Neutrophil (primary cell): ENCODE measurements at regions not wholly inside any gene's neighbourhood (a gene's known extent, or its start where the extent isn't known, plus 50 kb on each side); places are given as distances from the start of the nearest gene placed in this dataset.

ENCODE experiments used
- H3K27ac ChIP-seq: fragments of 200-600 bp; sonication (generic); 2 replicates; pipeline ENCODE4 v1.5.1; 2016; ENCODE audit warnings: mild to moderate bottlenecking, moderate library complexity
- H3K27me3 ChIP-seq: fragments of 200-600 bp; sonication (generic); 2 replicates; pipeline ENCODE4 v1.6.0; 2016; ENCODE audit warnings: mild to moderate bottlenecking
- H3K36me3 ChIP-seq: fragments of 200-600 bp; sonication (generic); 2 replicates; pipeline ENCODE4 v1.5.1; 2017
- H3K4me1 ChIP-seq, 2 experiments: fragments of 200-600 bp in 1 of 2; sonication (generic) in 1 of 2; 1 replicate in 1 of 2; 2 replicates in 1 of 2; pipeline versions ENCODE4 v1.5.1 to v1.6.1; 2013 to 2016; ENCODE audit warnings: low read depth in 1 of 2, low read length in 1 of 2, mild to moderate bottlenecking in 1 of 2, moderate library complexity in 1 of 2; ENCODE audit not compliant: control insufficient read depth in 1 of 2, insufficient read depth in 1 of 2
- H3K4me3 ChIP-seq, 2 experiments: fragments of 200-600 bp in 1 of 2; sonication (generic) in 1 of 2; 1 replicate in 1 of 2; 2 replicates in 1 of 2; pipeline ENCODE4 v1.5.1; 2013 to 2016; ENCODE audit warnings: low read depth in 1 of 2, low read length in 1 of 2, mild to moderate bottlenecking in 1 of 2, moderate library complexity in 1 of 2
- H3K9me3 ChIP-seq: fragments of 200-600 bp; sonication (generic); 2 replicates; pipeline ENCODE4 v1.5.1; 2016
- CTCF ChIP-seq: fragments of 200-600 bp; sonication (generic); IDR thresholded peaks from 2 replicates; pipeline ENCODE4 v1.5.1; 2016; ENCODE audit warnings: antibody characterized with exemption

- Histone ChIP-seq H3K27me3 (no peaks in the 10 kb centered on the region), H3K9me3 (no peaks in the 10 kb centered on the region), H3K36me3 (no peaks in the 10 kb centered on the region)
Measured at GRCh38 chr7:131959106-131959812, 402.8 kb upstream of the PODXL start.

DNA sequence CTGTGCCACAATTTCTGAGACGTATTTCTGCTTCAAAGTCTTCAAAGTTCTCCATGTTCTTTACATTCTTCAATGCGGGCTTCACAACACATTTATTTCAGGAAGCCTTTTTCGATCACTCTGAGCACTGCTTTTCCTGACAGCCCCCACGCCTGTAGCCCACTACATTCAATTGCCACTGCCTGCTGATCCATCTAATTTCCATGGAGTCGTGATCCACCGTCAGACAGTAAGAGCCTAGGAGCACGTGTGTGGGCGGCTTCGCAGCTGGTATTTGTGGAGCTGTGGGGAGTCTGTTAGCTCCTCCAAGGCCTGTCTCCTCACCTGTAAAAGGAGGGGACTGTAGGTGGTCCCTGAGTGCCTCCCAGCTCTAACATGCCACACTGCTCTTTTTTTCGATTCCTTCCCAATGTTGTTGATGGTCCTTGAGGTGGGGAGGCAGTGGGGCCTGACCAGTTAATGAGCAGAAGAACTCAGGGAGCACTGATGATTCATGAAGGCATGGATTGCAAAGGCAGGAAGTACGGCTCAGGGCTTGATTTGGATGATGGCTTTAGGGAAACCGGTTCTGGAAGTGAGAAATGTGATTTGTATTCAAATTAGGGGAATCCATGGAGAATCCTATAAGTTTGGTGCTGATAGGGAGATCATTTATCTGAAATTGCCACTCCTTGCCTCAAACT, 401.1 kb upstream of the PODXL start:
- H3K4me3 ChIP-seq = no peak overlapping the region
- no peaks in the 10 kb centered on the region for H3K4me1 ChIP-seq
- H3K27me3 ChIP-seq = no peaks in the 10 kb centered on the region
- TF ChIP-seq CTCF = no peak
- no peaks in the 10 kb centered on the region for H3K9me3 ChIP-seq
- no peaks in the 10 kb centered on the region for H3K36me3 ChIP-seq
- no peak overlapping the region for H3K27ac ChIP-seq

More at GRCh38 chr7:131959106-131959812, 402.8 kb upstream of the PODXL start:
- H3K4me3 ChIP-seq = no peak overlapping the region
- no peak overlapping the region for H3K27ac ChIP-seq
- no peak for TF ChIP-seq CTCF
- H3K4me1 ChIP-seq = no peaks in the 10 kb centered on the region

- H3K4me3 ChIP-seq = no peak overlapping the region
- no peak for TF ChIP-seq CTCF
- no peaks in the 10 kb centered on the region for H3K27me3 ChIP-seq
- H3K4me1 ChIP-seq = no peaks in the 10 kb centered on the region
- H3K9me3 ChIP-seq = no peaks in the 10 kb centered on the region
- H3K27ac ChIP-seq = no peak overlapping the region
- no peaks in the 10 kb centered on the region for H3K36me3 ChIP-seq
Measured at GRCh38 chr7:131956864-131957263, 400.4 kb upstream of the PODXL start.

DNA sequence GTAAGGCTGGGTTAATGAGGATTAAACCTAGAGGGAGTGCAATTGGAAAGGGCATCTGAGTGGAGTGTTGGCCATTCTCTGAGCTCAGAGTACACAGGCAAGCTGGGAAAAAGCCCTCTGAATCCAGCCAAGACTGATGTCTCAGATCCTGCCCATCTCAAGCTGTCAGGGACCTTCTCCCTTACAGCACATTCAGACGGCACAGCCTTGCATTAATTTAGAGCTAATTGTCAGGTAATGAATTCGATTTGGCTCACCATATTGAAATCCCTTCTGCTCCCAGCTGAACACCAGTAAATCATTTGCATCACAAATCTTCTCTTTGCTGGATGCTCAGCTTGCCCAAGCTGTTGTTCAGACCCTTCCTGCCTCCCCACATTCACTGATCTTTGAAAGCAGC, 399.3 kb upstream of the PODXL start:
- no peak overlapping the region for H3K27ac ChIP-seq
- H3K4me1 ChIP-seq = no peaks in the 10 kb centered on the region
- TF ChIP-seq CTCF = no peak
- H3K27me3 ChIP-seq = no peaks in the 10 kb centered on the region
- H3K4me3 ChIP-seq = no peak overlapping the region
- H3K36me3 ChIP-seq = no peaks in the 10 kb centered on the region
- H3K9me3 ChIP-seq = no peaks in the 10 kb centered on the region

DNA sequence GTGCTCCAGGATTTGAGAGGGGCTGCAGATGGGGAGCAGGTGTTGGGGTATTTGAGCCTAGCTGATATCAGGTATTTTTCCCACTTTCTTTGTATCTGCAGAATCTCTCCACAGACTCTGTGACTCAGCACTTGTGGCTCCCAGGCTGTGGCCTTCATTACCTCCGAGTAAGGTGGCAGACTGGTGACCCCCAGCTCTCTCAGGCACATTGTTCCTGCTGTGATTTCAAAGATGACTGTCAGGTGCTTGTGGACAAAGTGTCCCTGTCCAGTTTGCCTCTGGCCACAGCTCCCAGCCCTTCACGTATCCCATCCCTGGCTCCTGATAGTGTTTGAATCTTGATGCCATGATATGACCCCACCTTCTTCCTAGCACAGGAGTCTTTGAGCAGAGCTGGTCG, 396.8 kb upstream of the PODXL start:
- no peaks in the 10 kb centered on the region for H3K9me3 ChIP-seq
- peaks cover 7% of the 10 kb centered on the region for H3K27me3 ChIP-seq
- H3K36me3 ChIP-seq = no peaks in the 10 kb centered on the region
- H3K4me1 ChIP-seq = no peaks in the 10 kb centered on the region
- no peak for TF ChIP-seq CTCF
- no peak overlapping the region for H3K27ac ChIP-seq
- H3K4me3 ChIP-seq = no peak overlapping the region
